HepG2 (cell line): ENCODE measurements at regions not wholly inside any gene's neighbourhood (a gene's known extent, or its start where the extent isn't known, plus 50 kb on each side); places are given as distances from the start of the nearest gene placed in this dataset.

ENCODE experiments used
- ATAC-seq: fragments of 200-7000 bp; cut with Tn5 transposase; 3 replicates; pipeline ENCODE4 v1.9.1; 2020; ENCODE audit warnings: mild to moderate bottlenecking, moderate library complexity
- BruUV-seq: library from RNA; stranded (reverse); fragments of 400-500 nt; replicated peaks from 2 replicates; lab custom pipeline; 2021; lab: Mats Ljungman, UMichigan
- CTCF ChIA-PET: fragments of 300-600 bp; formaldehyde crosslinking; extraction: SDS; loops from one replicate; lab custom pipeline; 2021; ENCODE audit warnings: low total read pairs, inconsistent platforms, low intra/inter-chr PET ratio; lab: Yijun Ruan, JAX
- POLR2A ChIA-PET: fragments of 350-600 bp; sonication (Branson Sonifier 250); formaldehyde crosslinking; loops from one replicate; lab custom pipeline; 2020; ENCODE audit warnings: antibody characterized with exemption, inconsistent platforms; lab: Yijun Ruan, JAX
- DNase-seq: peaks from one replicate; pipeline ENCODE4 v3.0.0-alpha.2; 2015; ENCODE audit warnings: low spot score
- FAIRE-seq: peaks from 3 replicates; lab custom pipeline; 2011; peaks lifted over from hg19 to GRCh38; lab: Jason Lieb, UNC
- H2AFZ ChIP-seq: one replicate; pipeline ENCODE4 v1.6.1; 2011; ENCODE audit warnings: low read length, inconsistent platforms
- H3K27ac ChIP-seq: fragments of 300-600 bp; 3 replicates; pipeline ENCODE4 v1.8.0; 2011; ENCODE audit warnings: mixed run types, mild to moderate bottlenecking, mixed read lengths, low read length, inconsistent platforms; ENCODE audit not compliant: insufficient read depth; ENCODE audit errors: extremely low read length
- H3K27me3 ChIP-seq, 2 experiments: fragments of 200-600 bp in 1 of 2; 2 replicates in 1 of 2; 3 replicates in 1 of 2; pipeline versions ENCODE4 v1.6.0 to v1.8.0; 2011; ENCODE audit warnings: low read length in 2 of 2, mild to moderate bottlenecking in 2 of 2, moderate library complexity in 2 of 2, inconsistent platforms in 1 of 2; ENCODE audit not compliant: insufficient read depth in 2 of 2, control insufficient read depth in 1 of 2
- H3K36me3 ChIP-seq, 2 experiments: fragments of 200-600 bp in 1 of 2; replicated peaks in 1 of 2; 2 replicates in 1 of 2; 3 replicates in 1 of 2; pipeline versions ENCODE4 v1.5.1 to v1.8.0; 2011; ENCODE audit warnings: low read length in 2 of 2, inconsistent platforms in 1 of 2; ENCODE audit not compliant: insufficient read depth in 2 of 2, control insufficient read depth in 1 of 2
- H3K4me1 ChIP-seq: 2 replicates; pipeline ENCODE4 v1.5.1; 2012; ENCODE audit warnings: low read length, inconsistent platforms; ENCODE audit not compliant: insufficient read depth
- H3K4me2 ChIP-seq: 2 replicates; pipeline ENCODE4 v1.6.0; 2011; ENCODE audit warnings: low read depth, low read length, inconsistent platforms
- H3K4me3 ChIP-seq, 3 experiments: fragments of 200-600 bp in 1 of 3; sonication (generic), shearing (Covaris generic) in 1 of 3; replicated peaks in 1 of 3; 2 replicates each; pipeline ENCODE4 v1.5.1; 2011 to 2016; ENCODE audit warnings: low read length in 3 of 3, inconsistent platforms in 2 of 3, low read depth in 2 of 3, mild to moderate bottlenecking in 2 of 3, control low read depth in 1 of 3, mixed read lengths in 1 of 3; ENCODE audit not compliant: insufficient read depth in 1 of 3
- H3K79me2 ChIP-seq: one replicate; pipeline ENCODE4 v1.6.1; 2011; ENCODE audit warnings: low read length, inconsistent platforms; ENCODE audit not compliant: insufficient read depth
- H3K9ac ChIP-seq: 2 replicates; pipeline ENCODE4 v1.6.0; 2011; ENCODE audit warnings: mild to moderate bottlenecking, low read depth, low read length, inconsistent platforms; ENCODE audit not compliant: insufficient read depth
- H3K9me3 ChIP-seq: 2 replicates; pipeline ENCODE4 v1.5.1; 2012; ENCODE audit warnings: mild to moderate bottlenecking, low read length
- H4K20me1 ChIP-seq: 2 replicates; pipeline ENCODE4 v1.6.0; 2011; ENCODE audit warnings: inconsistent platforms, mild to moderate bottlenecking, low read length, moderate library complexity; ENCODE audit not compliant: insufficient read depth
- ARNT ChIP-seq: fragments of 450-650 bp; IDR thresholded peaks from 2 replicates; pipeline ENCODE4 v1.6.1; 2017
- DMAP1 ChIP-seq: IDR thresholded peaks from 2 replicates; pipeline ENCODE4 v1.6.1; 2016
- EEA1 ChIP-seq: sonication (generic); formaldehyde crosslinking; IDR thresholded peaks from 2 replicates; pipeline ENCODE4 v1.5.1; 2020; ENCODE audit warnings: mild to moderate bottlenecking, missing genetic modification reagents, borderline replicate concordance
- FOXP1 ChIP-seq, 2 experiments: fragments of 450-650 bp in 1 of 2; IDR thresholded peaks; 2 replicates each; pipeline ENCODE4 v1.6.1; 2017 to 2018; ENCODE audit warnings: antibody characterized with exemption in 1 of 2
- GFI1 ChIP-seq: sonication (generic); formaldehyde crosslinking; IDR thresholded peaks from 2 replicates; pipeline ENCODE4 v1.5.0; 2020; ENCODE audit warnings: missing genetic modification reagents, mild to moderate bottlenecking, borderline replicate concordance
- JARID2 ChIP-seq: sonication (generic); formaldehyde crosslinking; IDR thresholded peaks from 2 replicates; pipeline ENCODE4 v1.8.1; 2023; ENCODE audit warnings: missing genetic modification reagents, inconsistent platforms; ENCODE audit not compliant: insufficient replicate concordance
- MIER3 ChIP-seq: IDR thresholded peaks from 2 replicates; pipeline ENCODE4 v1.6.1; 2016; ENCODE audit warnings: missing compliant biosample characterization, borderline replicate concordance
- SIN3B ChIP-seq: fragments of 150-350 bp; IDR thresholded peaks from 2 replicates; pipeline ENCODE4 v1.6.1; 2014; ENCODE audit warnings: low read length
- SIX1 ChIP-seq: sonication (generic); formaldehyde crosslinking; IDR thresholded peaks from 2 replicates; pipeline ENCODE4 v1.4.0; 2020; ENCODE audit warnings: missing genetic modification reagents, borderline replicate concordance
- TFE3 ChIP-seq: IDR thresholded peaks from 2 replicates; pipeline ENCODE4 v1.6.1; 2016
- ZNF138 ChIP-seq: sonication (generic); formaldehyde crosslinking; IDR thresholded peaks from 2 replicates; pipeline ENCODE4 v1.5.0; 2020; ENCODE audit warnings: mild to moderate bottlenecking, low read depth, missing genetic modification reagents
- ZNF232 ChIP-seq: sonication (generic); formaldehyde crosslinking; IDR thresholded peaks from 2 replicates; pipeline ENCODE4 v1.4.0; 2020; ENCODE audit warnings: missing genetic modification reagents, borderline replicate concordance
- ZNF501 ChIP-seq: sonication (generic); formaldehyde crosslinking; IDR thresholded peaks from 2 replicates; pipeline ENCODE4 v1.5.1; 2020; ENCODE audit warnings: mild to moderate bottlenecking, moderate library complexity, missing genetic modification reagents
- ZNF670 ChIP-seq: sonication (generic); formaldehyde crosslinking; IDR thresholded peaks from 2 replicates; pipeline ENCODE4 v1.8.0; 2022; ENCODE audit warnings: mild to moderate bottlenecking, missing genetic modification reagents, borderline replicate concordance
- ZNF75D ChIP-seq: sonication (generic); formaldehyde crosslinking; IDR thresholded peaks from 2 replicates; pipeline ENCODE4 v1.8.1; 2023; ENCODE audit warnings: missing genetic modification reagents, mild to moderate bottlenecking, borderline replicate concordance
- WGBS: methylation state at CpG from one replicate; pipeline ENCODE4 v1.1.6; 2017; ENCODE audit warnings: low lambda C conversion rate; 5-methylcytosine and 5-hydroxymethylcytosine counted together
- in situ Hi-C: cut with HindIII; loops from 2 replicates; pipeline ENCODE4 v1.10.0; 2017; ENCODE audit warnings: low pct_unique_long_range_greater_than_20kb; ENCODE audit not compliant: extremely low pct_ligation_motif_present
- intact Hi-C: fragments of 100-400 bp; cut with micrococcal nuclease; formaldehyde crosslinking; loops from one replicate; pipeline ENCODE4 v1.10.0; 2022; ENCODE audit not compliant: unreplicated experiment

- no peak for TF ChIP-seq ZNF501 (CRISPR knock-in tag)
- TF ChIP-seq MIER3, result no peak
- no peak for TF ChIP-seq GFI1
- no peak for TF ChIP-seq JARID2 (CRISPR knock-in tag)
- no peak for TF ChIP-seq ZNF232 (CRISPR knock-in tag)
- no peak for TF ChIP-seq DMAP1
- no peak for TF ChIP-seq ZNF138 (CRISPR knock-in tag)
- no peak for TF ChIP-seq ZNF75D (CRISPR knock-in tag)
- TF ChIP-seq SIX1 (CRISPR knock-in tag), result no peak
- TF ChIP-seq SIN3B, result no peak
- no peak for TF ChIP-seq FOXP1 (IDR thresholded peaks at IDR 0.05)
- no peak for TF ChIP-seq FOXP1 (CRISPR knock-in tag; IDR thresholded peaks at IDR 0.05)
- no peak for TF ChIP-seq ARNT
- no peak for TF ChIP-seq TFE3 (CRISPR knock-in tag)
- TF ChIP-seq ZNF670, result no peak
- TF ChIP-seq EEA1 (CRISPR knock-in tag), result no peak
- BruUV-seq, result no TSS peak
- intact Hi-C loops (loop anchor here (1.0 kb wide), 1 partner anchor 391 kb away; no protein-coding TSS in a partner anchor), in situ Hi-C loops (loop anchor here (10.0 kb wide), 1 partner anchor 390 kb away; no protein-coding TSS in a partner anchor)
- H3K27ac ChIP-seq, result no peak overlapping the region
- no peaks in the 10 kb centered on the region for H3K9me3 ChIP-seq
- peak; percentile 22 for DNase-seq
- no peaks in the 10 kb centered on the region for H3K36me3 ChIP-seq
- peaks cover 14% of the 10 kb centered on the region; the same call in 1 of the 2 replicates for H3K4me1 ChIP-seq
- H3K9ac ChIP-seq, result no peak overlapping the region
- no peak overlapping the region for H3K4me3 ChIP-seq
- no peaks in the 10 kb centered on the region for H4K20me1 ChIP-seq
- no peaks in the 10 kb centered on the region for H3K27me3 ChIP-seq
- no peak overlapping the region for H2AFZ ChIP-seq
- H3K79me2 ChIP-seq, result no peaks in the 10 kb centered on the region
- ChIA-PET CTCF (no interaction called here), POLR2A (no interaction called here)
- ATAC-seq, result peak; percentile 45; the same call in 2 of the 3 replicates
- H3K4me2 ChIP-seq, result 0 out of 2 replicates have a peak overlapping the region, but pooled peaks have one; percentile 18
- WGBS, result 0% methylated on average over 2 of the region's 2 CpGs
- FAIRE-seq, result no peak
Observed at GRCh38 chr7:121604627-121605316, 208.7 kb upstream of the FAM3C start.
